Stimulated activated CD8-positive, alpha-beta memory T cell treated with anti-CD3 and anti-CD28 coated beads, Interleukin-12 subunit alpha, Interleukin-12 subunit beta, amount 100 ng/mL, for 1 hour (primary cell): ENCODE measurements at regions not wholly inside any gene's neighbourhood (a gene's known extent, or its start where the extent isn't known, plus 50 kb on each side); places are given as distances from the start of the nearest gene placed in this dataset.
"Not testable (repeated sequence)": the region's sequence is repeated elsewhere in the genome, so short reads cannot be mapped to it uniquely, and the experiment has no call there.

Experiments
- DNase-seq: peaks from one replicate; pipeline ENCODE4 v3.0.0-alpha.2; 2020; ENCODE audit warnings: low read depth

- DNase-seq = no peak
Measured at GRCh38 chr14:105760691-105761344, 234.4 kb downstream of the TMEM121 start.

GRCh38 chr14:105761345-105761740 is 235.0 kb downstream of the TMEM121 start:
- DNase-seq = not testable (repeated sequence)

GRCh38 chr14:105761842-105762241 is 235.5 kb downstream of the TMEM121 start:
- DNase-seq = no peak

- not testable (repeated sequence) for DNase-seq
Measured at GRCh38 chr14:105762262-105762661, 235.9 kb downstream of the TMEM121 start.

GRCh38 chr14:105764254-105764901 is 238.0 kb downstream of the TMEM121 start:
- DNase-seq = not testable (repeated sequence)

GRCh38 chr14:105765072-105765825 is 238.9 kb downstream of the TMEM121 start:
- not testable (repeated sequence) for DNase-seq

- no peak for DNase-seq
Measured at GRCh38 chr14:105765893-105766614, 239.7 kb downstream of the TMEM121 start.

GRCh38 chr14:105767315-105767714 is 240.9 kb downstream of the TMEM121 start:
- no peak for DNase-seq

- not testable (repeated sequence) for DNase-seq
Measured at GRCh38 chr14:105768039-105768438, 241.7 kb downstream of the TMEM121 start.

GRCh38 chr14:105769061-105769730 is 242.8 kb downstream of the TMEM121 start:
- DNase-seq = not testable (repeated sequence)

GRCh38 chr14:105770619-105771216 is 244.3 kb downstream of the TMEM121 start:
- not testable (repeated sequence) for DNase-seq

- DNase-seq = not testable (repeated sequence)
Measured at GRCh38 chr14:105771261-105772226, 245.2 kb downstream of the TMEM121 start.

- DNase-seq = not testable (repeated sequence)
Measured at GRCh38 chr14:105772710-105773250, 246.4 kb downstream of the TMEM121 start.

- no peak for DNase-seq
Measured at GRCh38 chr14:105773584-105773983, 247.2 kb downstream of the TMEM121 start.

GRCh38 chr14:105774001-105774400 is 247.6 kb downstream of the TMEM121 start:
- no peak for DNase-seq

GRCh38 chr14:105774585-105775348 is 248.4 kb downstream of the TMEM121 start:
- not testable (repeated sequence) for DNase-seq

- not testable (repeated sequence) for DNase-seq
Measured at GRCh38 chr14:105775349-105775923, 249.1 kb downstream of the TMEM121 start.

- DNase-seq = not testable (repeated sequence)
Measured at GRCh38 chr14:105776112-105776511, 249.7 kb downstream of the TMEM121 start.

- DNase-seq = no peak
Measured at GRCh38 chr14:105776924-105777323, 250.5 kb downstream of the TMEM121 start.
